Liver (tissue), 8 donors: ENCODE measurements at regions not wholly inside any gene's neighbourhood (a gene's known extent, or its start where the extent isn't known, plus 50 kb on each side); places are given as distances from the start of the nearest gene placed in this dataset.

Source experiments
- DNase-seq: peaks from one replicate; pipeline ENCODE4 v3.0.0-alpha.2; 2017; ENCODE audit warnings: low spot score
- H3K27ac ChIP-seq, 2 donors: one replicate each; pipeline ENCODE4 v1.7.0; 2013; ENCODE audit warnings: inconsistent platforms in 2 of 2, low read length in 2 of 2, control low read depth in 1 of 2, low read depth in 1 of 2, mild to moderate bottlenecking in 1 of 2
- H3K27me3 ChIP-seq, 4 donors: one replicate each; pipeline versions ENCODE4 v1.6.1 to v1.7.0; 2013; ENCODE audit warnings: low read length in 3 of 4, inconsistent platforms in 1 of 4, mild to moderate bottlenecking in 1 of 4, moderate library complexity in 1 of 4; ENCODE audit not compliant: control insufficient read depth in 4 of 4, insufficient read depth in 4 of 4
- H3K36me3 ChIP-seq, 4 donors: one replicate each; pipeline versions ENCODE4 v1.6.1 to v1.7.0; 2013; ENCODE audit warnings: low read length in 3 of 4, mild to moderate bottlenecking in 3 of 4, low read depth in 1 of 4, moderate library complexity in 1 of 4; ENCODE audit not compliant: control insufficient read depth in 4 of 4, insufficient read depth in 3 of 4
- H3K4me1 ChIP-seq, 4 donors: one replicate each; pipeline versions ENCODE4 v1.6.1 to v1.7.0; 2013; ENCODE audit warnings: low read length in 3 of 4, mild to moderate bottlenecking in 3 of 4, moderate library complexity in 1 of 4; ENCODE audit not compliant: control insufficient read depth in 4 of 4, insufficient read depth in 4 of 4
- H3K4me3 ChIP-seq, 3 donors: one replicate each; pipeline versions ENCODE4 v1.6.1 to v1.7.0; 2013; ENCODE audit warnings: low read length in 3 of 3, control low read depth in 1 of 3, low read depth in 1 of 3, mild to moderate bottlenecking in 1 of 3
- H3K9ac ChIP-seq, 2 donors: one replicate each; pipeline ENCODE4 v1.7.0; 2013; ENCODE audit warnings: low read length in 2 of 2, mild to moderate bottlenecking in 2 of 2, moderate library complexity in 2 of 2, control low read depth in 1 of 2, low read depth in 1 of 2
- H3K9me3 ChIP-seq, 4 donors: one replicate each; pipeline versions ENCODE4 v1.6.1 to v1.7.0; 2013; ENCODE audit warnings: low read length in 3 of 4; ENCODE audit not compliant: control insufficient read depth in 4 of 4
- ATF3 ChIP-seq: IDR thresholded peaks from 2 replicates; pipeline ENCODE4 v1.6.1; 2016; ENCODE audit warnings: antibody characterized with exemption
- CTCF ChIP-seq: fragments of 150-350 bp; IDR thresholded peaks from 2 replicates; pipeline ENCODE4 v1.5.1; 2017; ENCODE audit warnings: improper control_type of control experiment, low read depth, low read length; ENCODE audit not compliant: missing input control
- EGR1 ChIP-seq, 2 donors: IDR thresholded peaks; 2 replicates each; pipeline ENCODE4 v1.6.1; 2016 to 2018; ENCODE audit warnings: antibody characterized with exemption in 2 of 2, low read depth in 2 of 2
- FOXA1 ChIP-seq: IDR thresholded peaks from 2 replicates; pipeline ENCODE4 v1.6.1; 2016; ENCODE audit warnings: antibody characterized with exemption
- FOXA2 ChIP-seq: IDR thresholded peaks from 2 replicates; pipeline ENCODE4 v1.6.1; 2016; ENCODE audit warnings: antibody characterized with exemption
- GABPA ChIP-seq, 2 donors: IDR thresholded peaks in 1 of 2; conservative IDR thresholded peaks in 1 of 2; 2 replicates each; pipeline ENCODE4 v1.6.1; 2016; ENCODE audit warnings: antibody characterized with exemption in 2 of 2, mild to moderate bottlenecking in 1 of 2, moderate library complexity in 1 of 2
- HNF4A ChIP-seq, 2 donors: conservative IDR thresholded peaks; 2 replicates each; pipeline ENCODE4 v1.6.1; 2016; ENCODE audit warnings: antibody characterized with exemption in 2 of 2, mild to moderate bottlenecking in 2 of 2
- HNF4G ChIP-seq: IDR thresholded peaks from 2 replicates; pipeline ENCODE4 v1.6.1; 2016; ENCODE audit warnings: antibody characterized with exemption
- JUND ChIP-seq, 2 donors: IDR thresholded peaks; 2 replicates each; pipeline ENCODE4 v1.6.1; 2016; ENCODE audit warnings: antibody characterized with exemption in 2 of 2
- MAX ChIP-seq: IDR thresholded peaks from 2 replicates; pipeline ENCODE4 v1.6.1; 2016; ENCODE audit warnings: antibody characterized with exemption
- NR2F2 ChIP-seq: IDR thresholded peaks from 2 replicates; pipeline ENCODE4 v1.6.1; 2016; ENCODE audit warnings: antibody characterized with exemption
- RAD21 ChIP-seq, 2 donors: IDR thresholded peaks; 2 replicates each; pipeline ENCODE4 v1.6.1; 2016; ENCODE audit warnings: antibody characterized with exemption in 2 of 2, mild to moderate bottlenecking in 2 of 2
- REST ChIP-seq: IDR thresholded peaks from 2 replicates; pipeline ENCODE4 v1.6.1; 2016; ENCODE audit warnings: antibody characterized with exemption, mild to moderate bottlenecking
- RXRA ChIP-seq, 2 donors: IDR thresholded peaks; 2 replicates each; pipeline ENCODE4 v1.6.1; 2017 to 2018; ENCODE audit warnings: antibody characterized with exemption in 2 of 2, mild to moderate bottlenecking in 1 of 2
- SP1 ChIP-seq: IDR thresholded peaks from 2 replicates; pipeline ENCODE4 v1.6.1; 2018; ENCODE audit warnings: antibody characterized with exemption, mild to moderate bottlenecking
- TAF1 ChIP-seq: conservative IDR thresholded peaks from 2 replicates; pipeline ENCODE4 v1.6.1; 2016; ENCODE audit warnings: antibody characterized with exemption, mild to moderate bottlenecking
- YY1 ChIP-seq: IDR thresholded peaks from 2 replicates; pipeline ENCODE4 v1.6.1; 2016; ENCODE audit warnings: antibody characterized with exemption, mild to moderate bottlenecking
- ZBTB33 ChIP-seq: IDR thresholded peaks from 2 replicates; pipeline ENCODE4 v1.6.1; 2016; ENCODE audit warnings: antibody characterized with exemption
- WGBS: extraction: QIAGEN DNeasy Blood & Tissue Kit; methylation state at CpG from one replicate; pipeline ENCODE4 v1.1.7; 2013; 5-methylcytosine and 5-hydroxymethylcytosine counted together
- donor health status: healthy.
- donor health status: healthy.
- donor health status: healthy.
- donor health status: healthy.
- donor health status: healthy.

- Histone ChIP-seq H3K9me3 (no peaks in the 10 kb centered on the region), H3K4me3 (no peak overlapping the region), H3K27ac (no peak overlapping the region), H3K4me1 (no peaks in the 10 kb centered on the region), H3K27me3 (no peaks in the 10 kb centered on the region), H3K9ac (no peak overlapping the region), H3K36me3 (no peaks in the 10 kb centered on the region)
- WGBS: 96% methylated on average over 2 of the region's 2 CpGs
- no peak for DNase-seq
- TF ChIP-seq JUND (IDR thresholded peaks at IDR 0.05) (no peak), EGR1 (IDR thresholded peaks at IDR 0.05; ENCODE audit: low read depth in 2 of 2) (no peak), RAD21 (IDR thresholded peaks at IDR 0.05) (no peak), GABPA (IDR thresholded peaks at IDR 0.05 in 1 of 2, conservative IDR thresholded peaks at IDR 0.05 in 1 of 2) (no peak), FOXA2 (no peak), ATF3 (no peak), NR2F2 (no peak)
Measured at GRCh38 chr5:89105836-89106235, 222.9 kb upstream of the MEF2C start.

- Histone ChIP-seq H3K27me3 (no peaks in the 10 kb centered on the region), H3K9ac (no peak overlapping the region), H3K4me3 (no peak overlapping the region), H3K9me3 (no peaks in the 10 kb centered on the region), H3K36me3 (no peaks in the 10 kb centered on the region), H3K4me1 (no peaks in the 10 kb centered on the region), H3K27ac (no peak overlapping the region)
- WGBS: 68% methylated on average over 1 of the region's 1 CpG
- no peak for DNase-seq
- TF ChIP-seq REST (no peak), YY1 (no peak), ATF3 (no peak), EGR1 (IDR thresholded peaks at IDR 0.05; ENCODE audit: low read depth in 2 of 2) (no peak), RAD21 (IDR thresholded peaks at IDR 0.05) (no peak), ZBTB33 (no peak), SP1 (no peak), JUND (IDR thresholded peaks at IDR 0.05) (no peak), GABPA (IDR thresholded peaks at IDR 0.05 in 1 of 2, conservative IDR thresholded peaks at IDR 0.05 in 1 of 2) (no peak), TAF1 (no peak), HNF4A (conservative IDR thresholded peaks at IDR 0.05) (no peak), FOXA2 (no peak), CTCF (no peak), MAX (no peak), NR2F2 (no peak), FOXA1 (no peak), RXRA (IDR thresholded peaks at IDR 0.05) (no peak), HNF4G (no peak)
Measured at GRCh38 chr5:89105171-89105695, 222.2 kb upstream of the MEF2C start.
